HEK293T (cell line): ENCODE measurements at regions not wholly inside any gene's neighbourhood (a gene's known extent, or its start where the extent isn't known, plus 50 kb on each side); places are given as distances from the start of the nearest gene placed in this dataset.

Experiments used
- CTCF ChIA-PET: fragments of 350-600 bp; formaldehyde crosslinking; extraction: SDS; loops from one replicate; lab custom pipeline; 2021; ENCODE audit warnings: antibody characterized with exemption, inconsistent platforms; lab: Yijun Ruan, JAX
- POLR2A ChIA-PET: fragments of 350-600 bp; formaldehyde crosslinking; extraction: SDS; loops from one replicate; lab custom pipeline; 2020; ENCODE audit warnings: antibody characterized with exemption, inconsistent platforms; lab: Yijun Ruan, JAX
- DNase-seq: peaks from one replicate; pipeline ENCODE4 v3.0.0; 2012; ENCODE audit warnings: mixed read lengths; ENCODE audit errors: extremely low spot score
- ARNT ChIP-seq: fragments of 450-650 bp; IDR thresholded peaks from 2 replicates; pipeline ENCODE4 v1.6.1; 2017; ENCODE audit warnings: mild to moderate bottlenecking
- BHLHE40 ChIP-seq: fragments of 450-650 bp; IDR thresholded peaks from 2 replicates; pipeline ENCODE4 v1.6.1; 2016; ENCODE audit warnings: mild to moderate bottlenecking, moderate library complexity, borderline replicate concordance
- CTBP1 ChIP-seq: fragments of 450-650 bp; IDR thresholded peaks from 2 replicates; pipeline ENCODE4 v1.6.1; 2016; ENCODE audit warnings: borderline replicate concordance
- ELF4 ChIP-seq: fragments of 450-650 bp; IDR thresholded peaks from 2 replicates; pipeline ENCODE4 v1.6.1; 2017; ENCODE audit warnings: antibody characterized with exemption
- FOXA1 ChIP-seq: fragments of 450-650 bp; IDR thresholded peaks from 2 replicates; pipeline ENCODE4 v1.6.1; 2016; ENCODE audit warnings: mild to moderate bottlenecking
- FOXK2 ChIP-seq: fragments of 450-650 bp; IDR thresholded peaks from 2 replicates; pipeline ENCODE4 v1.6.1; 2016; ENCODE audit warnings: mild to moderate bottlenecking
- FOXM1 ChIP-seq: fragments of 450-650 bp; IDR thresholded peaks from 2 replicates; pipeline ENCODE4 v1.6.1; 2017; ENCODE audit warnings: mild to moderate bottlenecking, borderline replicate concordance
- HDGF ChIP-seq: fragments of 450-650 bp; IDR thresholded peaks from 2 replicates; pipeline ENCODE4 v1.6.1; 2017; ENCODE audit warnings: antibody characterized with exemption, borderline replicate concordance
- L3MBTL2 ChIP-seq: fragments of 450-650 bp; conservative IDR thresholded peaks from 2 replicates; pipeline ENCODE4 v1.6.1; 2016; ENCODE audit warnings: mild to moderate bottlenecking
- LEF1 ChIP-seq: fragments of 450-650 bp; IDR thresholded peaks from 2 replicates; pipeline ENCODE4 v1.6.1; 2017; ENCODE audit warnings: mild to moderate bottlenecking, borderline replicate concordance
- NFRKB ChIP-seq: fragments of 450-650 bp; IDR thresholded peaks from 2 replicates; pipeline ENCODE4 v1.6.1; 2016; ENCODE audit warnings: mild to moderate bottlenecking, moderate library complexity
- SP1 ChIP-seq: fragments of 450-650 bp; IDR thresholded peaks from 2 replicates; pipeline ENCODE4 v1.6.1; 2017
- SUZ12 ChIP-seq: fragments of 450-650 bp; IDR thresholded peaks from 2 replicates; pipeline ENCODE4 v1.6.1; 2016; ENCODE audit warnings: mild to moderate bottlenecking
- TARDBP ChIP-seq: fragments of 450-650 bp; IDR thresholded peaks from 2 replicates; pipeline ENCODE4 v1.6.1; 2016
- ZNF384 ChIP-seq: fragments of 450-650 bp; IDR thresholded peaks from 2 replicates; pipeline ENCODE4 v1.6.1; 2016
- TF ChIP-seq, protein P1 (sequence below): fragments of 450-650 bp; IDR thresholded peaks from 2 replicates; pipeline ENCODE4 v1.6.1; 2016

DNA sequence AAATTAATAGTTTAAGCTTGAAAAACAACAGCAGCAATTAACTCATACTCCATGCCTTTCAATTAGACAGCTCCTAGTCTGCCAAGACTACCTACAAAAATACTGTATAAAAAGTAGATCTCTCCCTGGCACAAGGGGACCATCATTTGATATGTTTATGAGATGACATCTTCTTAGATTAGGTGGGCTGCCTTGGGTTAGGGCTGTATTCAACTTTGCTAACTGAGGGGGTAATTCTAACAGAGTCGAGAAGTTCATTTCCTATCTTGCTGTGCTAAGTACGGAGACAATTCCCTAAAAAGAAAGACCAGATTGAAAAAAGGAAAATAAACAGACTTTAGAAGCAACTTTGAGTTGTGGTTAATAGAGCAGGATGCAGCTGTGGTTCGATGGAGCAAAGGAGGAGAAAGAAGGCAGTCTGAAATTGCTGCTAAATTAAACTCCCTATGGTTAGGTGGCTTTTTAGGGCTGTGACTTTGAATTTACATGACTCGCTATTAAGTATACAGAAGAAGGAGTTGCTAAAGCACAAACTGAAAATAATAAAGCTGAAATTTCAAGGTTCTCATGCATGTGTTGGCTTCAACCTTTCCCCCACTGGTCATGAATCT is 75.4 kb downstream of the CDC7 start:
- no peak for TF ChIP-seq LEF1
- TF ChIP-seq FOXK2 = no peak
- TF ChIP-seq TARDBP = no peak
- TF ChIP-seq BHLHE40 = no peak
- TF ChIP-seq FOXA1 = no peak
- no peak for TF ChIP-seq ELF4
- TF ChIP-seq HDGF = no peak
- no peak for TF ChIP-seq SP1
- TF ChIP-seq CTBP1 = no peak
- TF ChIP-seq ZNF384 = no peak
- DNase-seq = no peak
- CTCF ChIA-PET = no interaction called here
- POLR2A ChIA-PET = no interaction called here

DNA sequence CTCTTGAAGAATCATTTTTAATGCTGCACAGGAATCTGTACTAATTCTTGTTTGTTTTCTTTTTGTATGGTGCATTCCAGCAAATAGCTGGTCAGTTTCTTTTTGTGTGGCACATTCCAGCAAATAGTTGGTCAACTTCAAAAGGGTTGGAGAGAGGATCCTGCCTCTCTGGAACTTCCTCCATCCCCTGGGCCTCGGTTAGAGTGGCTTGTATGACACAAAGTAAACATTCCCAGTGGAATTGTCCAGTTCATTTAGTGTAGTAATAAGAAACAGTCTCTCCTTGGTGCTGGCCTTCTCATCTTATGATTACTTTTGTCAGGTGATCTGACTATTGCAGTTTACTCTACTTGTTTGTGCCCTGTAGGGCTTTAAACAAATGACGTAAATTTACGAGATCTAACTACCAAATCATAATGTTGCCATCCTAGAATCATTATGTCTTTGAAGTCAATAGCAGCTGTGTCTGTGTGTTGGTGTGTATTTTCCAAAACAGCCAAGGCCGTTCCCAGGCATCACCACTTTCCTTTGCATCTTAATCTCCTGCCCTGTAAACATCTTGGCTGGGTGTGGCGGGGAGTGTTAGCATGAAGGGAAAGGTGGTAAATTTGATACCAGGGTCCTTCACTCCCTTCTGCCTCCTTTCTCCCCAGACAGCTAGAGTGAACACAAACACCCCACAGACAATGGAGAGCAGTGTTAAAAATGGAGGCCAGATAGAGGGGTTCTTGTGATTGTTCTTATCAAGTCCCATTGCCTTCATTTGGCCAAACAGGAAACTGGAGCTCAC is 77.9 kb downstream of the CDC7 start:
- TF ChIP-seq TARDBP (no peak), HDGF (no peak), L3MBTL2 (no peak), FOXM1 (no peak), BHLHE40 (no peak), ELF4 (no peak), CTBP1 (no peak), ZNF384 (no peak), ARNT (no peak), SP1 (no peak), SUZ12 (no peak), NFRKB (no peak), FOXK2 (no peak), FOXA1 (no peak), LEF1 (no peak)
- TF ChIP-seq, protein P1, sequence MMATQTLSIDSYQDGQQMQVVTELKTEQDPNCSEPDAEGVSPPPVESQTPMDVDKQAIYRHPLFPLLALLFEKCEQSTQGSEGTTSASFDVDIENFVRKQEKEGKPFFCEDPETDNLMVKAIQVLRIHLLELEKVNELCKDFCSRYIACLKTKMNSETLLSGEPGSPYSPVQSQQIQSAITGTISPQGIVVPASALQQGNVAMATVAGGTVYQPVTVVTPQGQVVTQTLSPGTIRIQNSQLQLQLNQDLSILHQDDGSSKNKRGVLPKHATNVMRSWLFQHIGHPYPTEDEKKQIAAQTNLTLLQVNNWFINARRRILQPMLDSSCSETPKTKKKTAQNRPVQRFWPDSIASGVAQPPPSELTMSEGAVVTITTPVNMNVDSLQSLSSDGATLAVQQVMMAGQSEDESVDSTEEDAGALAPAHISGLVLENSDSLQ = no peak
- DNase-seq = no peak
- ChIA-PET CTCF (no interaction called here), POLR2A (no interaction called here)

DNA sequence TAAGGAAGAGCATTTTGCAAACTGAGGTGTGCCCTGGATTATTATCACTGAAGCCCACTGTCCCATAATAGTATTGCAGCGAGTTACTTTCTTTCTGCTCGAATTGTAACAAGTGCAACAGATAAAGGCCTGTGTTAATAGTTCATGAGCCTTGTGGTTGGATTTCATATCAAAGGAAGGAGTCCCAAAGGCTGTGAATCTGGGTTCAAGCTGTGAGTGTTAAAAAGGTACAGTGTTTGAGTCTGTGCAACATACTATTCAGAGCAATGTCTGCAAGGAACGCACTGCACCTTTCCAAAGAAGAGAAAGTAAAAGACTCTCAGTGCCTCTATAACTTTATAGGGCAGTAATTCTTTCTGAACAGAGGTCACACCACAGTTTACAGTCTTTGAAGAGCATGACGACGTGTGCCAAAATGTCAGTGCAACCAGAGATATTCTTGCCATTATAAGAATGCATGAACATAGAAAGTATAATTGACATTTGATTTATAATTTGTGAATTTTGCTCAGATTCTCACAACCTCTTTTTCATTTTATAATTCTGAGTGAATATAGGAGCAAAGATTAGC is 79.1 kb downstream of the CDC7 start:
- no peak for DNase-seq
- ChIA-PET CTCF (no interaction called here), POLR2A (no interaction called here)
- TF ChIP-seq FOXK2 (no peak), LEF1 (no peak)

DNA sequence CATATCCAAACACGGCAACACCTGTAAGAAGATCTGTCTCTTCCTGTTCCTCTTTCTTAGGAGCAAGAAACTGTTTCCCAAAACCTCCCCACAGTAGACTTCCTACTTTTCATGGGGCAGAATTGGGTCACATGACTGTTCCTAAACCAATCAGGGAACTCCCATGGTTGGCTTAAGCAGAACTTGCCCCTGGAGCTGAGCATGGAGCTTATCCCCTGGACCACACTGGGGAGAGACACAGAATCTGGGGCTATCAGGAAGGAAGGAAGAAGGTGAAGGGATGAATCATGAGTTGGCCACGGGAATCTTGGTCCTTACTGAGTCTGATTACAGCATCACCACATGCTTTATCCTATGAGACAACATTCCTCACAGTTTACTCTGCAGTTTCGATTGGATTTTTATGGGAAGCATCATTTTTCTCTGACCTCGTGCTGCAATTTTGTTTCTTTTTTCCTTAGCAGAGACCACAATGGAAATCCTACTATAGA is 81.8 kb downstream of the CDC7 start:
- DNase-seq = no peak
- ChIA-PET CTCF (no interaction called here), POLR2A (no interaction called here)
- TF ChIP-seq FOXM1 (no peak), HDGF (no peak), TARDBP (no peak), FOXA1 (no peak), CTBP1 (no peak), ARNT (no peak), SUZ12 (no peak), ELF4 (no peak), L3MBTL2 (no peak), SP1 (no peak), BHLHE40 (no peak), NFRKB (no peak), ZNF384 (no peak), FOXK2 (no peak), LEF1 (no peak)
- TF ChIP-seq, protein P1 = no peak

DNA sequence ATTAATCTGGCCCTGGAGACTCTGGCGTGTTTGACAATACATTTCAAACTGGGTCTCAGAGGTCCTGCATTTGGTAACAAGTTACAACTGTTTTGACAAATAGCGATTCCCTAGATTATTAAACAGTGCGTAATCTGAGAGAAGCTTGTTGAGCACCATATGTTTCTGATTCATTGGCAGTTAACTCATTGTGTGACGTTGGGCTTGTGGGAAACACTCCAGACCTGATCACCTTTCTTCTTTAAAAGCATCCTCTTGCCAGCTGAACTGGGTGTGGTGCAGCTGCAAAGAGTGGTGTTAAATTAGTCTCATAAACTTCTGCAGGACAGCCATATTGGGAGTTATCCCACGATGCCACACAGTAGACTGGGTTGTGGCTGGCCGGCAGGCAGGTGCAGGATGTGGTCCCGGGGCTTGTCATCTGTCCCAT is 82.7 kb downstream of the CDC7 start:
- CTCF ChIA-PET = no interaction called here

DNA sequence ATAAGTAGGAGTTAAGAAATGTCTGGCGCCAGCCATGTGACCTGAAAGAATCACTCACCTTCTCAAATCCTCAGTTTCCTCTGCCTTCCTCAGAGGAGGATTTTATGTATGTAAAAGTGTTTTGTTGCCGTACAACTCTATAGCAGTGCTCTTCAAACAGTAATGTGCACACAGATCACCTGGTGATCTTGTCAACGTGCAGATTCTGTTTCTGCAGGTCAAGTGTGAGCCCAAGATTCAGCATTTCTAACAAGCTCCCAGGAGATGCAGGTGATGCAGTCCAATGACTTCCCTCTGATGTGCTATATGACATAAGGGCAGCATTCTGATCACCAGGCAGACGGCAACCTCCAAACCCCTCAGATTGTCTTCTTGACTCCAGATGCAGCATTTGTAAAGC is 83.7 kb downstream of the CDC7 start:
- no peak for TF ChIP-seq ELF4
- no peak for TF ChIP-seq FOXA1
- POLR2A ChIA-PET = no interaction called here
- DNase-seq = no peak
- CTCF ChIA-PET = no interaction called here

More for the DNA sequence above, 82.7 kb downstream of the CDC7 start:
- POLR2A ChIA-PET = no interaction called here
- TF ChIP-seq FOXA1 (no peak), ARNT (no peak), L3MBTL2 (no peak)
- no peak for DNase-seq

DNA sequence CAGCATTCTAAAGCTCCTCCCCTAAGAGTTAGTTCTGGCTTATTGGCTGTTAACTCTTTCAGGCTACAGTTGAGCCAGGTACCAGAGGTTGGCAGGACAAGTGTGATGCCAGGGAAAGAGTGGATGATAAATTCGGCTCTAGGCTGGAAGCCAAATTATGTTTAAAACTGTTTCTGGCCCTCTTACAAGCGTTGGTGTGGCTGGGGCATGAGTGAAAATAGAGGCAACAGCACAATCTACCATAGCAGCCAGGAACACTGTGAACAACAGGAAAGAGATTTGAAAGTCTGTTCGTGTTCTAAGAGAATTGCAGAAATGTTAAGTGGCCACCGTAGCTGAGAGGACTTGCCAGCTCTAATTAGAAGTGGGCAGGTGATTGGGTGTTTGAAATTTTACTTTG is 84.2 kb downstream of the CDC7 start:
- ChIA-PET POLR2A (no interaction called here), CTCF (interaction anchor here (0.6 kb wide), 1 partner anchor 25 kb away, joined by 3 read pairs; no protein-coding TSS in a partner anchor)
- TF ChIP-seq ARNT = no peak
- TF ChIP-seq BHLHE40 = no peak
- no peak for TF ChIP-seq SUZ12
- no peak for TF ChIP-seq FOXA1
- no peak for TF ChIP-seq FOXK2
- no peak for TF ChIP-seq LEF1
- TF ChIP-seq SP1 = no peak
- TF ChIP-seq TARDBP = no peak
- no peak for DNase-seq
